Thyroid gland (tissue), 4 donors: ENCODE measurements at regions not wholly inside any gene's neighbourhood (a gene's known extent, or its start where the extent isn't known, plus 50 kb on each side); places are given as distances from the start of the nearest gene placed in this dataset.

Source experiments
- DNase-seq, 2 donors: peaks; one replicate each; pipeline ENCODE4 v3.0.0-alpha.2; 2019
- H3K27ac ChIP-seq, 3 donors: fragments of 200-600 bp; sonication (generic); 1 replicate in 2 of 3; 2 replicates in 1 of 3; pipeline ENCODE4 v1.5.1; 2016 to 2019; ENCODE audit warnings: mild to moderate bottlenecking in 1 of 3, moderate library complexity in 1 of 3
- H3K27me3 ChIP-seq: fragments of 200-600 bp; sonication (generic); one replicate; pipeline ENCODE4 v1.5.1; 2019
- H3K36me3 ChIP-seq, 2 donors: fragments of 200-600 bp; sonication (generic); one replicate each; pipeline ENCODE4 v1.5.1; 2016 to 2019
- H3K4me1 ChIP-seq, 2 donors: fragments of 200-600 bp; sonication (generic); one replicate each; pipeline ENCODE4 v1.5.1; 2017 to 2019
- H3K4me3 ChIP-seq, 3 donors: fragments of 200-600 bp; sonication (generic); replicated peaks in 1 of 3; 1 replicate in 2 of 3; 2 replicates in 1 of 3; pipeline ENCODE4 v1.5.1; 2016; ENCODE audit warnings: mild to moderate bottlenecking in 1 of 3
- H3K9me3 ChIP-seq: fragments of 200-600 bp; sonication (generic); one replicate; pipeline ENCODE4 v1.5.1; 2017
- POLR2A ChIP-seq, 2 donors: fragments of 450-650 bp; IDR thresholded peaks; one replicate each; pipeline ENCODE4 v1.6.1; 2017; ENCODE audit warnings: antibody characterized with exemption in 2 of 2, mild to moderate bottlenecking in 2 of 2, moderate library complexity in 1 of 2
- WGBS, 2 donors: methylation state at CpG; one replicate each; pipeline ENCODE4 v1.1.5; 2017; 5-methylcytosine and 5-hydroxymethylcytosine counted together
- intact Hi-C: fragments of 100-400 bp; cut with DNase I; formaldehyde crosslinking; loops from one replicate; pipeline ENCODE4 v1.15.1; 2023
- TF ChIP-seq, protein P1 (sequence below), 6 experiments: fragments of 200-600 bp in 3 of 6; fragments of 450-650 bp in 3 of 6; sonication (generic) in 3 of 6; IDR thresholded peaks; one replicate each; pipeline ENCODE4 v1.5.1; 2016 to 2019; ENCODE audit warnings: antibody characterized with exemption in 6 of 6, mild to moderate bottlenecking in 2 of 6, inconsistent platforms in 1 of 6, moderate library complexity in 1 of 6

DNA sequence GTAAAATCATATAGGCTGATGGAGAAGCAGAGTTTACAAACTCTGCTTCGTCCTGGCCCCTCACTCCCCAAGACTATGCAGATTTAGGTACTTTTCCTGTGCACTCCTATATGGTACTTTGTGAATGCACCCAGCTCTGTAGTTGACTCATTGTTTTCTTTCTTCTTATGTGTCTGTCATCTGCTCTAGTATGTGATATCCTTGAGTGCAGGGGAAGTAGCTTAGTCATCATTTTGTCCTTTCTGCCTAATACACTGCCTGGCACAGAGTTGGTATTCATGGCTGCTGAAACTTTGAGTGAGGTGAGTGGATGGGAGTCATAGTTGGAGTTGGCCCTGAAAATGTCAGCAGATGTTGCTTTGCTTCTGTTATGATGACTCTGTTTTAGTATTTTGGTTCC, 222.6 kb downstream of the RNF144B start:
- no peak for DNase-seq
- Histone ChIP-seq H3K4me3 (no peak overlapping the region), H3K9me3 (no peaks in the 10 kb centered on the region), H3K36me3 (no peaks in the 10 kb centered on the region), H3K27me3 (no peaks in the 10 kb centered on the region), H3K4me1 (no peaks in the 10 kb centered on the region), H3K27ac (no peak overlapping the region)
- TF ChIP-seq POLR2A (IDR thresholded peaks at IDR 0.05), result no peak
- 79% methylated on average over 1 of the region's 1 CpG for WGBS, 2 donors
- intact Hi-C loops, result no loop called here

DNA sequence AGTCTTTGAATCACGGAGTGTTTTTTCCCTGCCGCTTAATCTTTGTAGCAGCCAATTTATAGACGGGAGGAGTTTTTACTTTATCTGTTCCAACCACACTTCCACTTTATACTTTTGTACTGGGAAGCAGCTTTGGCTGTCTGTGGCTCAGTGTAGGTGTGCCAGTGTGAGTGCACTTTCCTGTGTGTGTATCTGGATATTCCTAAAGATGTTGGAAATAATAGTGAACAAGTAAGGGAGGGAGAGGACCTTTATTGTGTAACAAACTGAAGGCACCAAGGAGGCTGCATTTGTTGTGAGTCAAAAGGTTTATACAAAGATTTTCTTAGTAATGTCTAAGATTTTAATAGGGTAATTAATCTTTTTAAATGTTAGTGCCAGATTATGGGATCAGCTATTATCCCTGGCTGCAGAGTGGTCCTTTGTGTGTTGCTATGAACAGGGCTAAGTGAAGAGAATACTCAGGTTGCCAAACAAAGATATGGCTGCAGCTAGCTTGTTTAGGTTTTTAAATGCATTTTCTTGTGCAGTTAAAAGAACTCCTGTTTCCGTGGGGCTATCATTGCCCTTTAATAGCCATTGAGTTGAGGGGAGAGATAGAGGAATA, 226.3 kb downstream of the RNF144B start:
- no peak for TF ChIP-seq POLR2A (IDR thresholded peaks at IDR 0.05)
- TF ChIP-seq, protein P1, sequence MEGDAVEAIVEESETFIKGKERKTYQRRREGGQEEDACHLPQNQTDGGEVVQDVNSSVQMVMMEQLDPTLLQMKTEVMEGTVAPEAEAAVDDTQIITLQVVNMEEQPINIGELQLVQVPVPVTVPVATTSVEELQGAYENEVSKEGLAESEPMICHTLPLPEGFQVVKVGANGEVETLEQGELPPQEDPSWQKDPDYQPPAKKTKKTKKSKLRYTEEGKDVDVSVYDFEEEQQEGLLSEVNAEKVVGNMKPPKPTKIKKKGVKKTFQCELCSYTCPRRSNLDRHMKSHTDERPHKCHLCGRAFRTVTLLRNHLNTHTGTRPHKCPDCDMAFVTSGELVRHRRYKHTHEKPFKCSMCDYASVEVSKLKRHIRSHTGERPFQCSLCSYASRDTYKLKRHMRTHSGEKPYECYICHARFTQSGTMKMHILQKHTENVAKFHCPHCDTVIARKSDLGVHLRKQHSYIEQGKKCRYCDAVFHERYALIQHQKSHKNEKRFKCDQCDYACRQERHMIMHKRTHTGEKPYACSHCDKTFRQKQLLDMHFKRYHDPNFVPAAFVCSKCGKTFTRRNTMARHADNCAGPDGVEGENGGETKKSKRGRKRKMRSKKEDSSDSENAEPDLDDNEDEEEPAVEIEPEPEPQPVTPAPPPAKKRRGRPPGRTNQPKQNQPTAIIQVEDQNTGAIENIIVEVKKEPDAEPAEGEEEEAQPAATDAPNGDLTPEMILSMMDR (IDR thresholded peaks at IDR 0.05), result no peak
- intact Hi-C loops, result no loop called here
- DNase-seq, result no peak
- Histone ChIP-seq H3K27ac (no peak overlapping the region), H3K4me3 (no peak overlapping the region), H3K27me3 (no peaks in the 10 kb centered on the region), H3K4me1 (no peaks in the 10 kb centered on the region), H3K9me3 (no peaks in the 10 kb centered on the region), H3K36me3 (no peaks in the 10 kb centered on the region)
- WGBS, 2 donors, result 63 to 65% methylated on average over 4 of the region's 4 CpGs

DNA sequence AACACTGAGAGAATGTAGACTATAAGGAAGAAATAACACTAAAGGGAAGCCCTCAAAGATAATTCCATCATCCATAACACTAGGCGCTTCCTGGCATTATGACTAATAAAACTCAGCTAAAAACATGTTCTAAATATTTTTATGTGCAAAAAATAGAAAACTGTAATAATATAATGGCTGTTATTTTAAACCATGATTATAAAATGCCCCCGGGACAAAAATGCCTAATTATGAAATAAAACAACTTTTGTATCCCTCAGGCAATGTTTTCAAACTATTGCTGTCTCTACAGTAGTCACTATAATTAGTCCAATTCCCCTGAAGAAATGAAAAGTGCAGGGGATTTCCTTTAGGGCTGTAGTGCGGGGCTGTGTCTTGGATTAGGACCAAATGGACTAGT, 242.4 kb downstream of the RNF144B start:
- no peaks in the 10 kb centered on the region for H3K9me3 ChIP-seq
- TF ChIP-seq POLR2A (IDR thresholded peaks at IDR 0.05), result no peak
- TF ChIP-seq, protein P1 (IDR thresholded peaks at IDR 0.05), result no peak
- no peak for DNase-seq
- H3K36me3 ChIP-seq, result no peaks in the 10 kb centered on the region
- no peaks in the 10 kb centered on the region for H3K27me3 ChIP-seq
- no peak overlapping the region for H3K4me3 ChIP-seq
- intact Hi-C loops, result no loop called here
- no peak overlapping the region for H3K27ac ChIP-seq
- WGBS, 2 donors, result 72 to 79% methylated on average over 3 of the region's 3 CpGs
- no peaks in the 10 kb centered on the region for H3K4me1 ChIP-seq

DNA sequence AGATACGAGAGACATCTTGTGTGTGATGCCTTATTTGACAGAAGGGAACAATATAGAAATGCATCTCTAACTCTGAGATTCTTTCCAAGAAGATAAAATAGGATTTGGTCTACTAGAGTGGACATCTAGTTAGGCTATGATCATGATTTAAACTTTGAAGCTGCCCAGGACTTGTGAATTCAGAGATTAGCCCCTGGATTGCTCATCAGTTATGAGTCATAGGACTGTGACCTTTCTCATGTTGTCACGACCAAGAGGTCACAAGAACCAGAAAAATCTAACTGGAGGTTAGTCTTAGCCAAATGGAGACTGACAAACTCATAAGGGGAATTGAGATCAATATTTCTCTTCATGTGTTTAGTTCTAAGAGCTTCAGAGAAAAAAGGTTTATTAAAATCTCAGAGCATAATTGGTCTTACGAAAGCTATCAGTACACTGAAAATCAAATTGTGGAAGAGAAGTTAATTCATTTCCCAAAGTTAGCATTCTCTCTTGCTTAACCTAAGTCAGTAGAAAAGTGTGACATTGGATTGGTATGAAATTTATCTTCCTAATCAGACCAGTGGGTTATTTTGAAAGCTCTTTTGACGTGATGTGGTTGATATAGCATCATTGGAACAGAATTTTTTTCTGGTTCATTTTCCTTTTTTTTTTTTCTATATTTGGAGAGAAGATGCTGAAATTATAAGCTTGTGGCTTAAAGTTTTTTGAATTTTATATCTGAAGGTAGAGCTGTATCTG, 245.7 kb downstream of the RNF144B start:
- DNase-seq, result no peak
- Histone ChIP-seq H3K4me1 (no peaks in the 10 kb centered on the region), H3K27me3 (no peaks in the 10 kb centered on the region), H3K9me3 (no peaks in the 10 kb centered on the region), H3K36me3 (no peaks in the 10 kb centered on the region), H3K27ac (no peak overlapping the region), H3K4me3 (no peak overlapping the region)
- 76 to 86% methylated on average over 4 of the region's 4 CpGs for whole genome bisulfite sequencing, 2 donors
- TF ChIP-seq, protein P1 (IDR thresholded peaks at IDR 0.05), result no peak
- no peak for TF ChIP-seq POLR2A (IDR thresholded peaks at IDR 0.05)
- intact Hi-C loops, result no loop called here

DNA sequence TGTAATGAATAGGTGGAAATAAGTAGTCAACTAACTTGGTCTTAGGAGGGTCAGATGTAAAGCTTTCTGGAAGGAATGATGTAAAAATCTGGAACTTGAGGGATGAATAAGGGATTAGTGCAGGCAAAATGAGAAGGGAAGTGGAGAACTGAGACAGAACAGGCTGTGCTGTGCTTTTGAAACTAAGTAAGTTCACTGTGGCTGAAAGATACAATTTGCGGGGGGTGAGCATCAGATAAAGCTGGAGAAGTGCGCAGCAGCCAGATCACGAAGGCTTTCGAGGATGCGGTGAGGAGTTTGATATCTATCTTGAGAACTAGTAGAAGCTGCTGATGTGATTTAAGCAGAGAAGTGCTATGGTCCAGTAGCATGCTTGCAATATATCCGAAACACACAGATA, 247.8 kb downstream of the RNF144B start:
- Histone ChIP-seq H3K4me3 (no peak overlapping the region), H3K27me3 (no peaks in the 10 kb centered on the region), H3K36me3 (no peaks in the 10 kb centered on the region), H3K27ac (no peak overlapping the region), H3K9me3 (no peaks in the 10 kb centered on the region), H3K4me1 (no peaks in the 10 kb centered on the region)
- intact Hi-C loops, result no loop called here
- no peak for DNase-seq
- 94% methylated on average over 6 of the region's 6 CpGs for WGBS, 2 donors
- no peak for TF ChIP-seq POLR2A (IDR thresholded peaks at IDR 0.05)
- TF ChIP-seq, protein P1 (IDR thresholded peaks at IDR 0.05), result no peak
